NCI-H187 treated with DMSO at 0.1 percent for 48 hours (cell line): ENCODE measurements at regions not wholly inside any gene's neighbourhood (a gene's known extent, or its start where the extent isn't known, plus 50 kb on each side); places are given as distances from the start of the nearest gene placed in this dataset.
"Not testable (repeated sequence)": the region's sequence is repeated elsewhere in the genome, so short reads cannot be mapped to it uniquely, and the experiment has no call there.

Source experiments
- DNase-seq: peaks from one replicate; lab custom pipeline; 2025; lab: John Stamatoyannopoulos, UW

DNA sequence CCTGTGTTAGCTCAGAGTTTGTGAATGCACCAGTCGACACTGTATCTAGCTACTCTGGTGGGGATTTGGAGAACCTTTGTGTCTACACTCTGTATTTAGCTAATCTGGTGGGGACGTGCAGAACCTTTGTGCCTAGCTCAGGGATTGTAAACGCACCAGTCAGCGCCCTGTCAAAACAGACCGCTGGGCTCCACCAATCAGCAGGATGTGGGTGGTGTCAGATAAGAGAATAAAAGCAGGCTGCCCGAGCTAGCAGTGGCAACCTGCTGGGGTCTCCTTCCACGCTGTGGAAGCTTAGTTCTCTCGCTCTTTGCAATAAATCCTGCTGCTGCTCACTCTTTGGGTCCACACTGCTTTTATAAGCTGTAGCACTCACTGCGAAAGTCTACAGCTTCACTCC, 324.2 kb downstream of the RAD51AP2 start:
- no peak for DNase-seq

DNA sequence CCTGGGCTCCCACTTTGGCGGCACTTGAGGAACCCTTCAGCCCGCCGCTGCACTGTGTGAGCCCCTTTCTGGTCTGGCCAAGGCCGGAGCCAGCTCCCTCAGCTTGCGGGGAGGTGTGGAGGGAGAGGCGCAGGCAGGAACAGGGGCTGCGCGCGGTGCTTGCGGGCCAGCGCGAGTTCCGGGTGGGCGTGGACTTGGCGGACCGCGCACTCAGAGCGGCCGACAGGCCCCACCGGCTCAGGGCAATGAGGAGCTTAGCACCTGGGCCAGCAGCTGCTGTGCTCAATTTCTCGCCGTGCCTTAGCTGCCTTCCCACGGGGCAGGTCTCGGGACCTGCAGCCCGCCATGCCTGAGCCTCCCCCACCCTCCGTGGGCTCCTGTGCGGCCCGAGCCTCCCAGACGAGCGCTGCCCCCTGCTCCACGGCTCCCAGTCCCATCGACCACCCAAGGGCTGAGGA, 324.8 kb downstream of the RAD51AP2 start:
- DNase-seq: not testable (repeated sequence)

DNA sequence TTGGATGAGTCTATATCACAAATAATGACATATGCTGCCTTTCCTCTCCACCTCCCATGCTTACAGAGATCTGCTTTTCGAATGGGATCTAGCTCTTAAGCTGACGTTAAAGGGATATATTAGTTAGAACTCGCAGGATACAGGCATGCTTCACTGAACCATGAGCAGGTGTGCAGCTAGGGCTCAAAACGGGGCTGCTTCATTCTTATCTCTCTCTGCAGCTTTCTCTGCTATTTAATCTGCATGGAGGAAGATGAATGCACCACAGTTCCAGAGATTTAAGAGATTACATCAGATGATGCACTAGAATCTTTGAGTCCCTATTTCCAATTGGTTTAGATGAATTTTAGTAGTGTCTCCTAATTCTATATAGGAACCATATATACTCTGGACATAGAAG, 327.0 kb downstream of the RAD51AP2 start:
- no peak for DNase-seq

DNA sequence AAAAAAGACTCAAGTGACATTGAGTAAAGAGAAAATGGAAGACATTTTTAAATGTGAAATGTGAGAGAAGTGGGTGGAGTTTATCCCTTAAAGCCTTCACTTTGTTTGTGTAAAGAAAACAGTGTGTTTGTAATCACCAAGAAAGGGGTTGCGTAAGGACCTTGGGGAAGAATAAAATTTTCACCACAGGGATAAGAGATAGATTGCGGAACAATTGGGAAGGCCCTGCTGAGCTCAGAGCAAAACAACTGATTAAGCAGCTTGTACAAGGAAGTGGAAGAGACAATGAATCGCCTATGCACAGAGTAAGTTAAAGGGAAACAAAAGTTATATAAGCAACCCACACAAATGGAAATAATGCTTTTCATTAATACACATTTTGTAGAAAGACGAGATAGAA, 327.7 kb downstream of the RAD51AP2 start:
- DNase-seq: no peak

DNA sequence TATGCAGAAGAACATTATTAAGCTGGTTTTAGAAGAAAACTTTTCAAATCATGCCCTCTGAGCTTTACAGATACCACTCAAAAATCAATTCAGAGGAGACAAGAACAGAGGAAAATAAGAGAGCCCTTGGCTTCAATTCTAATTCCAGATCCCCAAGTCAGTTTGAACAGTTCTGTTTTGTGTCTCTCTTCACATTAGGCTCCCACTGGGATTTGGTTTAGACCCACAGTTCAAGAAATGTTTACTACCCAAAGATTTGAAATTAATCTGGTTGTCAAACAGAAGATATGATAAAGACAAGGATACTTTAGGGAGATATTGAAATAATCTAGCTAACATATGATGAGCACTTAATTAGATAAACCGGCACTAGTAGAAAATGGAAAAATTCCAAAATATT, 329.5 kb downstream of the RAD51AP2 start:
- no peak for DNase-seq

DNA sequence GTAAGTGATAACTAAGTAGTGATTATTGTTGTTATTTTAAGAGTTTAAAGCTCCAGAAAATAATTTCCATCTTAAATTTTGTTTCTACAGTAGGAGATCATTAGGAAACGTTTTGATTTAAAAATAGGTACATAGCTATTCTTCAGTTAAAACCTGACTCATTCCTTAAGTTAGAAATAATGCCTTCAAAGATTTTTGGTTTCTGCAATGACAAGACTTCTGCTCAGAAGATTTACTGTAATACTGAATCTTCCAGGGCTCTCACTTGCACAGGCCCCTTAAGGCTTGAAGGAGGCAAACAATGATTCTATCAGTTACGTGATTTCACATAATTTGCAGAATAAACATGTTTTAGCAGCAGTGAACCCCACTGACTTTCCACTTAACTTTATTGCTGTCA, 333.7 kb downstream of the RAD51AP2 start:
- no peak for DNase-seq

DNA sequence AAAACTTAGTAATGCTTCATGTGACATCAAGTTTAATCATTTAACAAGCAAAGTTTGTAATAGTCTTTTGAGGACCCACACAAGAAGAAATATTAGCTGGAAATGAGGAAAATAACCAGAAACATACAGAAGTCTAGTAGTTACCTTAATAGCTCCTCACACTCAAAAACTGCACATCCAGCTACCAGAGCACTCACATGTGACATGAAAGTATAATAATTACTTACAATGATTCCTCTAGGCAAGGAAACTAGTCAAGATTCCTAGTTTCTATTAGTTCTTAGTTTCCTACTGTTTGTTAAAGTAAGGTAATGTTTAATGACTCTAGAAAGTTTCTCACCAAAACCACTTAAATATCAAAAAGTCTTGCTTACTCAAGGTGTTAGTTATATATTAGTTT, 335.8 kb downstream of the RAD51AP2 start:
- no peak for DNase-seq

DNA sequence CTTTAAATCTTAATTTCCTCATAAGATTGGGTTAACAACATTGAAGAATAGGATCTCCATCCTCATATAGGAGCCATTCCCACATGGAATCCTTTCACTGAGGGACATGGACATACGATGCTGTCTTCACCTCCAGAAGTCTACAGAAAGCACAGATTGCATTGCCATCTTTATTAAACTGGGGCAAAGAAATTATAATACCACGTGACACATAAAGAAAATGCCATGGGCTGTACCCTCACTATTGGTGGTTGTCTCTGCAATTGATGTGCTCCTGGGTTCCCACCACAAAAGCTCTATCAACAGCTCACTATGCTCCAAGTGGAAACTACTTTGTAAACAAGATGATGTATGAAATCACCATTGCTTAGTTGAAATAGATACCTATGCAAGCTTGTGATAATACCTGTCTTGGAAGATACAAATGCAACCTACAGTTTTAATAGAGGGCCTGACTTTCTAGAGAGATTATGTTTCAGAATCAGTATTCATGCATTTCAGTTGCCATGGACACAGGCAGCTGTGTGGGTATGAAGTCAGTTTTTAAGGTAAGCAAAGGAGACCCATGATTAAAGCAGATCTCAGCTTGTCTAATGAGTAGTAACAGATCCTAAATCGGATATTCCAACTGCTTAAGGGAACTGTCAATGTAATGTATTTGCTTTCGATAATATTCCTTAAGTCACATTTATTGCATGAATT, 337.0 kb downstream of the RAD51AP2 start:
- no peak for DNase-seq

DNA sequence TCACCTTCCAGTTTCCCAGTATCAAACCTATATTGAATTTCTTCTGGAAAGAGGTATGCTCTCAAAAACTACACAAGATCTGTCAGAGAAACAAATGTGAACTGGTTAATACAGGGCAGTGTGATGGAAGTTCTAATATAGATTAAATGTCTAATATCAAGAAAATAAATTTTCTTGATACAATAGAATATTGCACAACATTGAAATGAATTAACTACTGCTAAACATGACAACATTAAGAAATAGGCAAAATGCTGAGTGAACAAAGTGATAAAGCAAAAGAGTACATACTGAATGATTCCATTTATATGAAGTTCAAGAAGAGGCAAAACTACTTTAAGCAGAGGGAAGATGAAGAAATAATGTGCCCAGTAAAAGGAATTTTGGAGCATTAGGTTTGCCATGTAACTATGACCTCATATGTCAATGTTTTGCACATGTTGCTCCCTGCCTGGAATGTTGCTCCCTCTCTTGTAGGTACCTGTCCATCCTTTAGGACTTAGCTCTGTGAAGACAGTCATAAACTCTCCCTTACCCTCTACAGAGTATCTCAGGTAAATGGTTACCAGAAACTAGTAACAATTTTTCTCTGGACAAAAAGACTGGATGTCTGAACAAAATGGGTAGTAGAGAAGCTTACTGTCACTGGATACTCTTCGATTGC, 339.0 kb downstream of the RAD51AP2 start:
- no peak for DNase-seq

DNA sequence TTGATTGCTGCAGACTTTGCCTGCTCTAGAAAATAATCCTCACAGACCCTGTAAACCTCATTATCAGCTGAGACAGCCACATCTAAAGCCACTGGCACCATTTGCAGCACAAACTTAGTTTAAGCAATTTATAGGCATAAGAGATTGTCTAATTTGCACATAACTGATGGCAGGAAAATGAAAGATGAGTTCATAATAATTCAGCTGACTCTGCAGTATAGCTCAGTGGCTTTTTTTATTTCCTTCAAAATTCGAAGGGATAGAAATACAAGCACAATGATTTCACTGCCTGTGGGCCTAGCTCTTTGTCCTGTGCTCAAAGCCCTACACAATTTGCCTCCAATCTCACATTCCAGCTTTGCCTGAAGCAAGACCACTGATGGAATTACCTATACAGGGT, 341.2 kb downstream of the RAD51AP2 start:
- DNase-seq: no peak

DNA sequence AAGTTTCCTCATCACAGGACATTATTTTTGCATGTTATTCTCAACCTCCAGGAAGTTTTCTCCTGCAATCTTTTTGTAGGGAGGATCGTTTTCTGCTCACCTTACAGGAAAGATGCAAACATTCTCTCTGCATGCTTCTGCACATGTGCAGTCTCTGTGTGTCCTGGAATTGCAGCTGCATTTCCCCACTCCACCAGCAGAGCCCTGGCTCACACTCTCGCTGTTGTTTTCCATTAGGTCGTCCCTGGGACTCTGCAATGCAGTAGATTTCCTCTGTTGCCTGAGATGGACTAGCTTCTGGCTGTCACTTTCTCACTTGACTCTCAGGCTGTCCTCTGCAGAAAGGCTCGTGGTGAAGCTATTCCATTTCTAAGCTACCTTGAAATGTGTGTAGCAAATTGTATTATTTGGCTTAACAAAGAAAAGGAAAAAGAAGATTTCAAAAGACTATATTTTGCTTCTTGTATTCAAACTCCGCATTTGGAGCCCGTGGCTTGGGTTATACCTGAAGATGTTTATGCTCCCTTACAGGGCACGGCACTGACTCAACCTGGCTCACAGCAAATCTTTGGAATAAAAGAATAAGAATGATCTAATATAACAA, 346.7 kb downstream of the RAD51AP2 start:
- DNase-seq: no peak

DNA sequence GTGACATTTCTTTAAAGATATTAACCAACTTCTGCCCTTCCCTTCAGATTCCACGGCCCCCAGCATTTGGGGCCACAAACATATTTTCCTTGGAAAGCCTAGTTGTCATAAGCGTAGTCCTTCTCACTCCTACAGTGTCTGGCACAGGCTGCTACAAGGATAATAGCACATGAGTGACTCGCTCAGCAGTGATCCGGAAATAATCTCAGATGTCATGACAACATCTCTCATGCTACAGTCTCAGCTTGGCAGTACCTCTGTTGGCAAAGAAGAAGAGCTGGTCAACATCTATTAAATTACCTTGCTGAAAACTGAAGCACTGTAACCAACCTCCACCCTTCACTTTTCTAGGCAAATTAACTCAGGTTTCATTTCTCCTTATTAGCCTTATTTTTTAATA, 351.7 kb downstream of the RAD51AP2 start:
- no peak for DNase-seq

DNA sequence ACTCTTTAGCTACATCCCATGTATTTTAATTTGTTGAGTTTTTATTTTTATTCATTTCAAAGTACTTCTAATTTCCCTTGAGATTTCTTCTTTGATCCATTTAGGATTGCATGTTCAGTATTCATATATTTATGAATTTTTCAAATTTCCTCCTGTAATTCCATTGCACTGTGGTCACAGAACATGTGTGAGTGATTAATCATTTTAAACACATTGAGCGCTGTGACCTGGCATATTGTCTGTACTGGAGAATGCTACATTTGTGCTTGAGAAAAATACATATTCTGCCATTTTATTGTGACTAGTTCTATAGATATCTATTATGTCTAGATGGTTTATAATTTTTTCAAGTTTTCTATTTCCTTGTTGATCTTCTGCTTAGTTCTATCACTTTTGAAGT, 353.7 kb downstream of the RAD51AP2 start:
- DNase-seq: no peak

DNA sequence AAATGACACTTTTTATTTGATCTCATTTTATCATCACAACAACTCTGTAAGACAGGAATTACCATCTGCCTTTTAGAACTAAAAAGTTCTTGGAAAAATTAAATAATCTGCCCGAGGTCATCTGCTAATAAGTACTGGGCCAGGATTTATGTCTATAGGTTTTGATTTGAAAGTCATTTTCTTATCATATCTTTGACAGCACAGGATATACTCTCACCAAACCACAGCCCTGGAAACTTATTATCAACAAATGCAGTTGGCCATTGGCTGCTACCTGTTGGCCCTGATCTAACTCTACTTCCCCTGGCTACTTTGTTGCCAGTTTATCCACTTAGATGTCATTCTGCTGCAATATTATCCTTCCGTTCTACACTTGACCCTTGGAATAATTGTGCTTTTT, 354.6 kb downstream of the RAD51AP2 start:
- DNase-seq: no peak

DNA sequence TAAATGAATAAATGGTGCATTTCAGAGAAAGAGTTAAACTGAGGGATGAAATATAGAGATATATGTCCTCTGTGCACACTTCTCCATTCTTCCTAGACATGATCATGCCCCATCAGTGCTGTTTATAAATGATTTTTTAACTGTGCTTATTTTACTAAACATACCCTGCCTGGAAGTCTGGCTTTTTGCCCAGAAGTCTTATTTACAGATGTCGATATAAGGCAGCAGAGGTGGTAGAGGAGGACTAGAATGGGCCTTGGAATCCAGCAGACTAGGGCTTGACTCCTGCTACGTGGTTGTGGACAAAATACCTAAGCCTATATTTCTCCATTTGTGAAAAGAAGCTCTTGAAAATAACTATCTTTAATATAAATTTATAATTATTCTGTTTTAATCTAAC, 355.5 kb downstream of the RAD51AP2 start:
- no peak for DNase-seq

DNA sequence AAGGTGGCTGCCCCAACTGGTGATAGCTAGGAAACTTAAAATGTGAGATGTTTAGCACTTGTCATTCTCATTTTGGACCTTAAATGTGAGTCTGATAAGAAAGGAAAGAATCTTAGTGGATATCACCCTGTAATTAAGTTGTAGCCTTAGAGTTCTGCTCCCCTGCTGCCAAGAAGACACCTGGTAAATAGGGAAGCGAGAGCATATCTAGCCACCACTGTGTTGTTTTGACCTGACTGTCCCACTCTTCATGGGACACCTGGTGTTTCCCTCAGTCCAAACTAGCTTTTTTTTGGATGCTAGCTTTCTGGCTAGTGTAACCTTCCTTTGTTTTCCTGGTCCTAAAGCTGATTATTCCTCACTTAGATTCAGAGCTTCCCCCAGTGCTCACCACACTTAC, 357.6 kb downstream of the RAD51AP2 start:
- no peak for DNase-seq

DNA sequence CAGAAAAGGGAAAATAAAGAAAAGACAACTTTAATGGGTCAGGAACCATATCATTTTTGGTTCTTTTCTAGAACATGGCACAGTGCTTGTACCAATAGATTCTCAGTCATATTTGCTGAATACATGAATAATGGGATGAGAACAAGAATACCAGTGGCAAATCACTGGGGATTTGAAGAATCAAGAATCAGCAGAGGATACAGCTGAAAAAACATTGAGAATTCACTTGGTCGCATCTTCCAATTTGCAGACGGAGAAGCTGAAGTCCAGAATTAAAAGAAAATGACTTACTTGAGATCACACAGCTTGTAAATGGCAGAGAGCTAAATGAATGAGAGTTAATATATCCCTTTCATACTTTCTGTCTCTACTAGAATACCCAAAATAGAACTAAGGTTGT, 362.2 kb downstream of the RAD51AP2 start:
- no peak for DNase-seq

DNA sequence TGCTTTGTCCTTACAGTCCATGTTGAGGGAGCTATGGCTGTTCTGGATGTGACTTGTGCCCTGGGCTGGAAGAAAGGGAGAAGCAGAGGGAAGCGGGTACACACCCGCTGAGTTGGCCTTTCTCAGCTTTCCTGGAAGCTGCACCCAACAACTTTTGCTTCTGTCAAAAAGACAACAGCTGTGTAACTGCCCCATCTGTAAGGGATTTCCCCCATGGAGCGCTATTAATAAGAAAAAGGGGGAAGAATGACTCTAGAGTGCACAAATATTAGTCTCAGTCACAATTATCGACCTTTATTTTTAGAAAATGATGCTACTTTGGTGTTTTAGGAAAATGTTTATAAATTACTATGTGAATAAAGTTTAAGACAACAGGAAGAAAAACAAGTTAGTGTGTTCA, 368.3 kb downstream of the RAD51AP2 start:
- no peak for DNase-seq

DNA sequence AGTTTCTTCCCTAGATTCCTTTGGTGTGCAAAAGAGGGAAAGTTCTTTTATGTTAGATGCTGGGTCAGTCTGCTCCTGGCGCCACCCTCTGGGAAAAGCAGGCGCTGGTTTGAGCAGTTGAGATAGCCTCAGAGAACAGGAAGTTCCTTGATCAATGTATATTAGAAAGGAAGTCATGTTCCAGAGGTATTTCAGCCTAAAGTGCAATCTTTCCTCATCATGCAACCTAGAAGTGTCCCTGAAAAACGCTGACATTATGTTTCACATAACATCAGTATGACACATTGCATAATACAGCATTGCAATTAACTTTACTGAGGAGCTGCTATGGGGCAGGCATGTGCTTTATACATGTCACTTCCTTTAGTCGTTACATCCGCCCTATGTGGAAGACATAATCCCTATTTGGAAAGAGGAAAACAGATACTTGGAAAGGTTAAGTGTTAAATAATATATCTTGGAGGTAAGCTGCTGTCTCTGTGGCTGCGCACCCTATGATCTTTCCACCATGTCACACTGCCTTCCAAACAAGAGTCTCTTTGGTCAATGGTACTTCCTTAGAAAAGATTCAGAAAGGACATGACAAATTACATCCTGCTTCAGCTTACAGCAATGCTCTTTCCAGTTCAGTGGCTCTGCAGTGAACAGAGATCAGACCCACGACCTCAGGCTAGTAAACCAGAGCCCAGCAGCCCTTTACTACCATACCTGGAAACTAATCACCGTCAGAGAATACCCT, 369.7 kb downstream of the RAD51AP2 start:
- no peak for DNase-seq

DNA sequence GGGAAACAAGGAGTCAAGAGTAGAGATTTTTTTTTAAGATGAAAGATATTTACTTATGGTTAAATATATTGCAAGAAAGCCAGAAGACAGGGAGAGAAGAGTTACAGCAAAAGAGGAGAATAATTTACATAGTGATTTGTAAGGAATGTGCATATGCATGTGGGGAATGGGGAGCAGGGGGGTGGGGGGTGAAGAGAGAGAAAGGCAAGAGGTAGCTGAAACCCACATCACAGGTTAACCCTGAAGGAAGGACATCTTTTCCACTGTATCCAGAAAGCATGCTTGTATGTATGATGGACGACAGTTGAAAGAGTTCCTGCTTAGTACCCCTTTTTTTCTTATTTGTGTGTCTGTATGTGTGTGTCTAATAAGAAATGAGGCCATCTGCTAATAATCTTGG, 371.9 kb downstream of the RAD51AP2 start:
- DNase-seq: no peak

DNA sequence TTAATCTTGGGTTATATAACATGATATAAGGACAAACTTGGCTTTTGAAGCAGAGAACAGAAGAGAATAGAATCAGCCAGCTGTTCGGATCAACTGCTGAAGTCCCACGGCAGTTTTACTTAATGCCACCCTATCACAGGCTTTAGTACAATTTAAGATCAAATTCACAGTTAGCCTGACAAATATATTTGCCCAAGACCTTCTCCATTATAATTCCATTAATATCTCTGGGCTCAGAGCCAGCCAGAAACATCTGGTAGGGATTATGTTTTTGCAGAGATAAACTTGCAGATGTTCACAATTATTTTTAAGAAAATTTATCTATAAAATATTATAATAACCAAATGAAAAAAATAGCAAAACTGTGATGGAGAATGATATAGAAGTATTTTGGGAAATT, 381.4 kb downstream of the RAD51AP2 start:
- no peak for DNase-seq

DNA sequence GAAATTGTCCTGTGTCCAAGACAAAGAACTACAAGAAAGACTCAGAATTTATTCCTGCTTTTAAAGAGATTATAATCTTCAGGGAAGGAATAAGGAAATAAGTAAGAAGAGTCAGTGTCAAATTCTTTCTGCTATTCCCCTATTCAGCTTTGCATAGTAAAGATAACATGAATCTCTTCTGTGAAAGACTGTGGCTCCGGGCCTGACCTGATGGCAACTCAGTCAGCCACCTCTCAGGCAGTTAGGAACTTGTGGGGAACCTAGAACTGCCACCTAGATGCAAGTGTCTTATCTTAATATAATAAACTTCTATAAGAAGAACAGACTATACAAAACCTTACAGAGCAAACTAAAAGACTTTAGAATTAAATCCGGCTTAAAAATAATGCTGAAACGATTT, 382.0 kb downstream of the RAD51AP2 start:
- DNase-seq: no peak

DNA sequence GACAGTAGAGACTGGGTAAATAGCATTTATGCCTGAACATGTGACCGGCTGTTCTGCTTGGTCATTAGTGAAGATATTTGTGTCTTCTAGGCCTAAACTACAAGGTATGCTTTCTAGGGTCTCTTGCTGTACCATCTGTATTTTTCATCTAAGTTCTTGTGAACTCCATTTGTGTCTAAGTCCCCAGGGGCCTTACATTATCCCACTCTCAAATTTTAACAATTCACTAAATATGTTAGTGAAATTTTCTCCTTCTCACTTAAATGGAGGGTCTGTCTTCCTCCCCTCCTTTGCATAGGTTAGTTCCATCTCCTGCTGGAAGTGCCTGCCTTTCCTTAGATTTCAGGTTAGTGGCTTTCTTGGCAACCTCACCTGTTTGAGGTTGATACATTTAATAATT, 382.6 kb downstream of the RAD51AP2 start:
- no peak for DNase-seq
